HuH-7.5 (cell line): ENCODE measurements at regions not wholly inside any gene's neighbourhood (a gene's known extent, or its start where the extent isn't known, plus 50 kb on each side); places are given as distances from the start of the nearest gene placed in this dataset.

Experiments used
- DNase-seq: peaks from one replicate; pipeline ENCODE4 v3.0.0; 2011; ENCODE audit warnings: low spot score

DNA sequence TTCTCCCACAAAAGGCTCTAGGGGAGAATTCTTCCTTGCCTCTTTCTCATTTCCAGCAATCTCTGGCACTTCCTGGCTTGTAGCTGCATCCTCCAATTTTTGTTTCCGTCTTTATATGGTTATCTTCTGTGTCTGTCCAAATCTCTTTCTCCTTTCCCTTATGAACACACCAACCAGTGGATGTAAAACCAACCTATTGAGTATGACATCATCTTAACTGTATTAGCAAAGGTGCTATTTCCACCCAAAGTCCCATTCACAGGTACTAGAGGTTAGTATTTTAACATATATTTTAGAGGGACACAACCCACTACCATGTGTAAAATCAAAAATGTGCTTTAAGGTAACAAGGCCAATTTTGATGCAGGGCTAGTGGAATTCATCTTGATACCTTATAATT is 129.0 kb downstream of the RAP2A start:
- no peak for DNase-seq

DNA sequence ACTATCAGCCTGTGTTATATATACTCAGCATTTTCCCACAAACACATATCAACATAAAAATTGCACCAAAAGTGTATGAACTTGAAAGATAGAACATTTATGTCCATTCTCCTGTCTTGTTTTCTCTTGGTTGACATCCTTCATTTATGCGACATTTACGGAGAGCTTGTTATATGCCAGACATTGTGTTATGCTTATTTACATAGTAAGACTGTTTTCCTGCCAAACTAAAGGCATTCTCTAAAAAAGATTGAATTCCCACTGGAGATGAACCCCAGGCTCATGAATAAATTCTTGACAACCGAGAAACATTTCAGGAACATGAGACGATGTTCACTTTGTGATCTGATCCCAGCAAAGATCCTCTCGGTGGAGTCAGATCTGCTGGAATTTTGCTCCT is 131.0 kb downstream of the RAP2A start:
- no peak for DNase-seq

DNA sequence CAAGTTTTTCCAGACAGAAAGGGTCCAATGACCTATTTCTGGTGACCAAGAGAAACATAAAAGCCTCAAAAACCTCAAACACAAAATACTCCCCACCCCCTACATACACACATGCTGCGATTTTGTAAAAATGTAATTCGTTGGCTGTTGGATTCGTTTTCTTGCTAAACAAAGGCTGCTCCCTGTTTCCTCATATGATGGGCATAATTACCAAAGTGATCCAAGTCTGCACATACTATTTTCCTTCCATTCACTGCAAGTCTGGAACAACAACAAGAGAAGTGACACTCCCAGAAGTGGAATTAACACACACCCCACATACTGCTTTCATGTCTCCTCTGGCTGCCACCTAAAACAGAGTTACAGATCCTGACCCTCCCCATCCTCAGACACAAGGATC is 131.9 kb downstream of the RAP2A start:
- DNase-seq: no peak

DNA sequence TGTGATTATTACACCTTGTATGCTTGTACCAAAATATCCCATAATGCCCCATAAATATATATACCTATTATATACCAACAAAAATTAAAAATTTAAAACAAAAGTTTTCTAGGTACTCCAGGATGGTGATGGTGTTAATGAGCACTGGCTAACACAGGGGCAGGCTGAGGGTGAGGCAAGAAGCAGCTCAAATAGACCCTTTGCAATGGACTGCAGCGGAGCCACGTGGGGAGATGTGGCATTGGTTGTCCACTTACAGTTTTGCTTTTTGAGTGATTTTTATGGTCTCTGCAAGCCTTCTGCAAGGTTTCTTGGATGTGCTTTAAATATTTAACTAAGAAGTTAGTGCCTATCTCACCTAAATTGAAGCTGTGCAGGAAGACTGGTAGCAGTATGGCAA is 132.9 kb downstream of the RAP2A start:
- DNase-seq: no peak

DNA sequence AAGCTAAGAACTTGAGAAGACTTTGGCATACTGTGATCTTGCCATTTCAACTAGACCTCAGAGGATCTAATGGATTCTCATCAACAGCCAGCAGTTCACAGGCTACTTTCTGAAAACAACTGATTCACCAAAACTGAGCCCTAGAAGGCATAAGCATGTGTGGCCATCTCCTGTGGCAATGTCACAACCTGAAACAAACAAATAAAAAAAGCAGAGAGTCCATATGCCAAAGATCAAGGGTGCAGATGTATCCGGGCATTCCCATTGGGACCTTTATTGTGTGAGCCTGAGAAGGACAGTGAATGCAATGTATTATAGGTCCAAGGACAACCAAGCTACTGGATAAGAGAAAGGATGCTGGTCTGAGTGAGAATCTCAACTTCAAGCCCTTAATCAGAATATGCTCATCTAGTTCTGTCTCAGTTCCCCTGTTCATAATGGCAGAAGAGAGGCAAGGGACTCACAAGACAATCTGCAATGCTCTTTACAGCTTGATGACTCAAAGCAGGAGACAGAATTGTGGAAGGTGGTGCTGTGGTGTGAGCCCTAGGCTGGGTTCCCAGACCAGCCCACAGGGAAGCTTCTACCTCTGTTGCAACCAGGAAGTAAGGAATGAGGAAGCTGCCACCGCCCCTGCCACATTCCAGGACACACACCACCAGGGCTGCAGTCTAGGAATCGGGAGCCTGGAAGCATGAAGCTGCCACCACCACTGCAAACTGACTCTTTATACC is 133.7 kb downstream of the RAP2A start:
- peak; percentile 27 for DNase-seq

DNA sequence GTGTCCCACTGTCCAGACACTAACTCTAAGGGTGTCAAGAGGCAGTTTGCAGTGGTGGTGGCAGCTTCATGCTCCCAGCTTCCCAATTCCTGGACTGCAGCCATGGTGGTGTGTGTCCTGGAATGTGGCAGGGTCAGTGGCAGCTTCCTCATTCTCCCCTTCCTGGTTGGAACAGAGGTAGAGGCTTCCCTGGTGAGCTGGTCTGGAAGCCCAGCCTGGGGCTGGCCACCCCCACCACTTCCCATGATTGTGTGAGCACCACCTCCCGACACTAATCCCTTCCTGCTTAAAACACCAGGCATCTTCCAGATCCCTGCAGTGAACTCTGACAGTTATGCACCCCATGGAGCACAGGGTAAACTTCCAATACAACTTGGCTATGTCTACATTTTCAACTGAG is 134.9 kb downstream of the RAP2A start:
- no peak for DNase-seq

DNA sequence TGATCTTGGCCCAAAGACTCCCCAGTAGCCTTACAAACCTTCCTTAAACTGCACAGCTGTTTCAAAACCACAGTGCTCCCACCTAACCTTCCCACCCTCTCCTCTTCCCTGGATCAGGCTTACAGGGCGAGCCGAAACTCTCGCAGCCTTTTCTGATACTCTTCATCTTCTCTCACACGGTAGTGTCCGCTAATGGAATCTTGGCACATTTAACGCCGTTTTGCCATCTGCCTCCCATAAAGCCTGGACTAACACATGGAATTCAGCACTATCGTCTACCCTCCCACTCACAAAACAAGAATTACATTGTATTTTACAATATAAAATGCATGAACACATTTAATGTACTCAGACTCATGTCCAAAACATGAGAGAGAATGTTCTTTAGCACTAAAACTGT is 135.9 kb downstream of the RAP2A start:
- no peak for DNase-seq

DNA sequence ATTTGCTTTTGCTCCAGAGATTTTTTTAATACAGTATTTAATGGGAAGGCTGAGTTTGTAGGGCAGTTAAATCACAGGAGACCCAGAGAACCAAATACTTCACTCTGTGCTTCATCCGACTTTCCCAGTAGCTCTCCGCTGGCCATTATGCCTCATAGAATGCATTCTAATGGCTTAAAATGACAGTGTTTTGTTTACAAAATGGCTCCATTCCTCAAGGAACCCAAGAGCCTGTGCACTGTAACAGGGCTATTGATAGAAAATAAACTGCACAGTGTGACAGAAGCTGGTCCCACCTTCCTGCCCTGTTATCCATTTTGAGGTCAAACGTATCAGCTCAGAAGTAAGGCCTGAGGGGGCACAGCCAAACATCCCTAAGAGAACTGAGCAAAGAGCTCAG is 136.5 kb downstream of the RAP2A start:
- DNase-seq: no peak

DNA sequence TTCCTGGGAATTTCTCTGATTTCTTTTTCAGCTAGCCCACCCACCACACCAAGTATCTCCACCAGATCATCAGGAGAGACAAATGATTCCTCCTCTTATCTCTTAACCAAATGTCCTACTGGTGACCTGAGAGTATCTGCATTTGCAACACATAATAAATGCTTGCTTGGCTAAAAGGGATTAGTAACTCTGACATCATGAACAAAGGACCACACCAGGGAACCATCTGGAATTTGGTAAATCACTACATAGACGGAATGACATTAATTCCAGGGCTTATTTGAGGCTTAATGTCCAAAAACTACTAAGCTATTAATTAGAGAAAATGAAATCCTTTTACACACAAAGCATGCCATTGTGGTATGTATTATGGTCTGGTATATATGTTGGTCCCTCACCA is 139.0 kb downstream of the RAP2A start:
- no peak for DNase-seq

DNA sequence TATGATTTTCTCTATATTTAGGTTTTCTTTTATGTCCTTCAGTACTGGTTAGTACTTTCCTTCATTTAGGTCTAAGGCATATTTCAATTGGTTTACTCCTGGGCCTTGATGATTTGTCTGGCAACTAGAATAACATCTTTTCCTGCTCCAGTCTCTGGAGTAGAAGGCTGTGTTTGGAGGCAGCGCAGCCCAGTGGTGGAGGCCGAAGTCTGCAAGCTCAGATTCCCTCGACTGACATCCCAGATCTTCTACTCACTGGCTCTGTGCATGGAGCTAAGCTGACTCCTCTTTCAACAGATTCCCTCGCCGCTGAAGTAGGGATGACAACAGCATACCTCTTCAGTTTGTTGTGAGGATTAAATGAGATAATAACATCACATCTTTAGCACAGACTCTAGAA is 141.0 kb downstream of the RAP2A start:
- no peak for DNase-seq

DNA sequence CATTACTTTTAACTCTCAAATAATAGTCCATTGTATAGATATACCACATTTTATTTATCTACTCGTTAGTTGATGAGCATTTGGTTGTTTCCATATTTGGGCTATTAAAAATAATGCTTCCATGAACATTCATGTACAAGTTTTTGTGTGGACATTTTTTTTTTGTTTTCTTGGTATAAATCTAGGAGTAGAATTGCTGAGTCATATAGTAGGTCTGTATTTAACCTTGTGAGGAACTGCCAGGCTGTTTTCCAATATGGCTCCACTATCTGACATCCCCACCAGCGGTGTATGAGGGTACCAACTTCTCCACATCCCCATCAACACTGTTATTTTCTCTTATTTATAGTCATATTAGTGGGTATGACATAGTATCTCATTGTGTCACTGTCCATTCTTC is 143.1 kb downstream of the RAP2A start:
- no peak for DNase-seq

DNA sequence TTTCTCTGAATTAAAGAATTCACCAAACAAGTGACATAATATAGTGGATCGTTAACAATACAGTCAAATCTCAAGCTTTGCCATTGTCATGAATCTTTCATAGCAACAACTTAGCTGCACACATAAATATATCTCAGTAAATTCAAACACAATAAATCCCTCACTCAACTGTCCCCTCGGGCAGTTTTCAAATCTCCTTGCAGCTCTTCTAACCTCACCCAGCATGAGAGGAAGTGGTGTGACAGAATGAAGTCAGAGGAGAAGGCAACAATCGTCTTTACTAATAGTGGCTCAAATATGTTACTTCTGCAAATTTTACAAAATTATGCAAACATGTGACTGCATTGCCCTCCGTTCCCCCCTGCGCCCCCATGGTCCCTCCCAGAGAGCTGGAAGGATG is 148.2 kb downstream of the RAP2A start:
- DNase-seq: no peak

DNA sequence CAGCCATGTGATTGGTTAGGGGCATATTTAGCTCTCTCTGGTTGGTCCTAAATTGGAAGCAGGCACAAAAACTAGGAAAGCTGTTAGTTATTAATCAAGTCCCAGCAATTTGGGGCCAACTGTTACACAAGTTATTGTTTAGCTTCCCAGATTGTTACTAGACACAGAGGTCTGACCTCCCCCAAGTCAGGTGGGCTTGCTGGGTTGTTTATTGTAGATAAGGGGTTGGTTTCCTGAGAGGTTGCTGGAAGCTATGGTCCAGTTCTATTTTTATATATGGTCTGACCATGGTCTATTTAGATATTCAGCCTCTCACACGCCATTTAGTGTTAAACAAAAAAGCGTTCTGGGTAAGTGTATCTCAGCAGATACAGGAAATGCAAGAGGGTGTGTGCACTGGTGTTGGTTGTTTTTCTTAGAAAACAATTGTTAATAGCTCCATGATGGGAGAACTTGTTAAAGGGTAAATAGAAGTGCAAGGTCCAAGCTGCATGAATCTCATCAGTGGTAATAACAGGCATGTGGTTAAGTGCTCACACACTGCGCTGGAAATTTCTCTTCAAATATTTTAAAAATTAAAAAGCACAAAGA is 150.0 kb downstream of the RAP2A start:
- DNase-seq: no peak

DNA sequence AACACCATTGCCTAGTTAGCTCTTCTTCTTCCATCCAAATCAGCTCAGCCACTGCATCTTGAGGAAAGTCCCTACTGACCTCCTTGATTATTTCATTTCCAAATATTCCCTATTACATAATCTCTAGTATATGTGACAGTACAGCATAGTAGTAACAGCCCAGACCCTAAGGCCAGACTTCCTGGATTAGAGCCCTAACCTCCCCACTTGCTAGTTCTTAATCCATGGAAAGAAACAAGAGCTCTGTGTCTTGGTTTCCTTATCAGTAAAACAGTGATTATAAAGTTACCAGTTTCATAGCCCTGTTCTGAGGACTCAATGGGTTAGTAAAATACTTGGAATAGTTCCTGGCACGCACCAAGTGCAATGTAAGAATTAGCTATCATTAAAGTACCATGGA is 153.0 kb downstream of the RAP2A start:
- no peak for DNase-seq

DNA sequence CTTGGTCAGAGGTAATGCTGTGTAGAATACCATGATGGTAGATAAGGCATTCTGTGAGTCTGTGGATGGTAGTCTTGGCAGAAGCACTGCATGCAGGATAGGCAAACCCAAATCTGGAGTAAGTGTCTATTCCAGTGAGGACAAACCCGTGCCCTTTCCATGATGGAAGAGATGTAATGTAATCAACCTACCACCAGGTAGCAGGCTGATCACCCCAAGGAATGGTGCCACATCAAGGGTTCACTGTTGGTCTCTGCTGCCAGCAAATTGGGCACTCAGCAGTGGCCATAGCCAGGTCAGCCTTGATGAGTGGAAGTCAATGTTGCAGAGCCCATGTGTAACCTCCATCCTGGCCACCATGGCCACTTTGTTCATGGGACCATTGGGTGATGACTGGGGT is 155.0 kb downstream of the RAP2A start:
- no peak for DNase-seq

DNA sequence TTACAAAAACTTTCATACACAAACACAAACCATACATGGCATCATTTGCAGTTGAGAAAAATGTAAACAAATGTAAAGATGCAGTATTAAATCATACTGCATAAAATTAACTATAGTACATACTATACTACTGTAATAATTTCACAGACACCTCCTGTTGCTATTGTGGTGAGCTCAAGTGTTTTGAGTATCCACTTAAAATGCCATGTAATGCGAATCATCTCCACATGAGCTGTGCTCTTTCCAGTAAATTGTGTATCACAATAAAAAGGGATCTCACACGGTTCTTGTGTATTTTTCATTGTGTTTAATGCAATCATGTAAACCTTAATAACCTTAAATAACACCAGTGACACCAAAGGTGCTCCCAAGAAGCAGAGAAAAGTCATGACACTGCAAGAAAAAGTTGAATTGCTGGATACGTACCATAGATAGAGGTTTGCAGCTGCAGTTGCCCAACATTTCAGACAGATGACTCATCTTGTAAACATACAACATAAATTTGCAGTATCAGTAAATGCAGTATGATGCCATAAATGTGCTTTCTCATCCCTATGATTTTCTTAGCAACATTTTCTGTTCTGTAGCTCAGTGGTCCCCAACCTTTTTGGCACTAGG is 166.6 kb downstream of the RAP2A start:
- no peak for DNase-seq

DNA sequence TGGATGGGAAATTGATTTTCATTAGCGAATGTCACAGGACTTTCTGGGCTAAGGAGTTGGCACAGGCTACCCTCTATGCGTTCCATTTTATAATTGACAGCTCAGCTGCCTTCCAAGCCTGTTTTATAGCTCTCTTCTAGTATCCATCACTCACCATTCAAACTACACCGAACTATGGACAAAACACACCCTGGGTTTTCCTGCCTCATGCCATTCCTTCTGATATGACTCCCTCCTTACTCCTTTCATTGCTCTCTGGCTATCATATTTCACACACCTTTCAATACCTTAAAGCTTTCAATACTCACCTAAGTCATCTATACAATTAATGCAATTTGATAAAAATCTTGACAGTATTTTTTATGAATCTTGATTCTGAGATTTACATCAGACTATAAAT is 181.3 kb downstream of the RAP2A start:
- DNase-seq: no peak

DNA sequence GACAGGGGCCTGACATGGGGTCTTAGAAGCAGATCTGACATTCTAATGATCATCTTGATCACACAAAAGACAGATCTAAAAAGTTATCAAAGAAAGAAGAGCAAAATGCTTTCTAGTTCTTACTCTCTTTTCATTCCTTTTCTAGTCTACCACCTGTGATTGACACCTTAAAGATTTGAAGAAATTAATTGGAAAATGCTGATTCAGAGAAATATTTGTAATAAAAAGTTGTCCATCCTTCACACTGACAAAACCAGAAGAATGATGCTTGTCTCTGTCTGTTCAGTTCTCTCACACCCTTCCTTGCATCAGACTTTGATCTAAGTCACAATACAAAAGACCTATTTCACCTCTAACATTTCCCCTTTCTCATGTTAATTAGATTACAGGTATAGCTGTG is 182.4 kb downstream of the RAP2A start:
- DNase-seq: no peak

DNA sequence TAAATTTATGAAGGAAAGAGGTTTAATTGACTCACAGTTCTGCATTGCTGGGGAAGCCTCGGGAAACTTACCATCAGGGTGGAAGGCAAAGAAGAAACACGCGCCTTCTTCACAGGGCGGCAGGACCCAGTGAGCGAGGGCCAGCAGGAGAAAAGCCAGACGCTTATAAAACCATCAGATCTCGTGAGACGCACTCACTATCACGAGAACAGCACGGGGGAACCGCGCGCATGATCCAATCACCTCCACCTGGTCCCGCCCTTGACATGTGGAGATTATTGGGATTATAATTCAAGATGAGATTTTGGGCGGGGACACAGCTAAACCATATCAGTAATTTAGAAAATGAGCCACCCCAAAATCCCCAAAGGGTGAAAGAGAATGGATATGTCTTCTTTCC is 187.1 kb downstream of the RAP2A start:
- no peak for DNase-seq

DNA sequence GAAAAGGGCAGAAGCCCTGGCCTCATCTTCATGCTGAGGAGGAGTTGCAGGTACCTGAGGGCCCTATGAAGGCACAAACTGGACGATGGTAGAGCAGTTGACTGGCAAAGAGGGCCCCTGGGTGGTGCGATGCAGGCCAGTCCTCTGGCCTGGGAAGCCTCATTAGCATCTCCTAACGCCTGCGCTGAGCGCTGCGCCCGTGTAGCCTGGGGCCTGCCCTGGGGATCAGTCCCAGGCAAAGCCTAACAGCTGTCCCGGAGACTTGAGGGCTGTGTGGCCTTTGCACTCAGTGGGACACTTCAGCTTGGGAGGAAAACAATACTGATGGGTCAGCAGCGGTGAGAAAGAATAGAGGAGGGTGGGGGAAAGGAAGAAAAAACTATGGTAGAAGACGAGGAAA is 187.7 kb downstream of the RAP2A start:
- no peak for DNase-seq

DNA sequence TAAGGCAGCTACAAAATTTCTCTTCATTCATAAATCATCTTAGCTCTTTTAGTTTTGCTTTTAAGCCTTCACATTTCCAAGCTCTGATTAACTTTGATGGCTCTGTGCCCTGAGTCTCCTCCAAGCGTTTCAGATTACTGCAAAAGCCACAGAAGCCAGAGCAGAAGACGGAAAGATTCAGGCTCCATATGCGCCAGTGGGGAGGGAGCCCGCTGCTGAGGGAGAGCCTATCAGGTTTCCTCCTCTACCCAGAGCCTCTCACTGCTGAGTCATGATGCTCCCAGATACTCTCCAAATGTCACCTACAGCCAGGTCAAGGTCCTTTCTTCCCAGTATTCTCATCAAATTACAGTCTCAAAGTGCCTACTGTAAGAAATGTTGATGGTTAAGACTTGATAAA is 193.6 kb downstream of the RAP2A start:
- no peak for DNase-seq

DNA sequence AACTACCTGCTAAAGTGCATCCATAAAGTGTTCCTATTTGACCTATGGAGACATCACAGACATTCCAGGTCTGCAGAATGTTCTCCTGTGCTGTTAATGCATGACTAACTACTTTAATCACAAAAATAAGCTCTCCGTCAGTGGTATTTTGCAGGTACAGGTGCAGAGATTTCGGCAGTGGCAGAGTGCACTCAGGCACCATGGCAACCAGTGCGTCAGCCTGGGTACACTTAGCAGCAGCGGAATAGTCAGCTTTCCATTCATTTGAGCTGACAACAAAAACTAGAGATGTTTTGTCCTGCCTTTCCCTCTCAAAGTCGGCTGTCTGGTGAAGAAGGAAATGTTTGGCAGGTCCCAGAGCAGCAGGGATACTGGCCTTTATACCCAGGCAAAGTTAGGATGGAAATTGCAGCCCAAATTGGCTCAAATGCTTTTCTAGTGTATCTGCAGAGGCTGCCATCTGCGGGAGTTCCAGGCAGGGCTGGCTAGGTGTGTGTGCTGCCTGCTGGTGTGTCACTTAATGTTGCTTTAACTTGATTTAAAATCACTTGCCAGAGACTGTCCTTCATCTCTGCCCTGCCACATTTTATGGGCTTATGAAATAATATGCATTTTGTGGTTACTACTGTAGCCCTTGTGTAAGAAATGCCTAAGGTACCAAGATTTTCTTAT is 195.8 kb downstream of the RAP2A start:
- DNase-seq: no peak

DNA sequence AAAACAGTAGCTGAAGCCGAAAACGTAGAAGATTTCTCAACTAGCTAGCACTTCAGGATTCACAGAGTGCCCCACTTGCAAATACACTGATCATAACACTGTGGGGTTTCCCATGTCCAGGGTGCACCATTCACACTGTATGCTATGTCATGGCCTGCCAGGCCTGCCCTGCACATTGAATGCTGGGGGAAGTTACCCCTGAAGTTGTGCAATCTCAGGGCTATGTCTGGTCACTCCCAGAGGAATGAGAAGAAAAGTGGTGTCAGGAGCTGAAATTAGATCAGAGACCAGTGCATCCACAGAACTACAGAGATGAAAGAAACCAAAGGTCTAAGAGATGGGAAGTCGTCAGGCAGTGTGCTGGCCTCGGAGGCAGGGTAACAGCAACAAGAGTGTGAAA is 196.8 kb downstream of the RAP2A start:
- no peak for DNase-seq
